Progenitor cell of endocrine pancreas (in vitro differentiated cells): ENCODE measurements at regions not wholly inside any gene's neighbourhood (a gene's known extent, or its start where the extent isn't known, plus 50 kb on each side); places are given as distances from the start of the nearest gene placed in this dataset.
"Not testable (repeated sequence)": the region's sequence is repeated elsewhere in the genome, so short reads cannot be mapped to it uniquely, and the experiment has no call there.

Source experiments
- DNase-seq: peaks from one replicate; pipeline ENCODE4 v3.0.0; 2021; ENCODE audit warnings: low spot score; ENCODE audit not compliant: unreplicated experiment
- H3K27ac Mint-ChIP-seq: 2 replicates; pipeline ENCODE4 v1.8.0; 2021; ENCODE audit warnings: mild to moderate bottlenecking, moderate library complexity, mixed read lengths
- H3K27me3 Mint-ChIP-seq: 2 replicates; pipeline ENCODE4 v1.8.0; 2021; ENCODE audit warnings: mixed read lengths
- H3K36me3 Mint-ChIP-seq: 2 replicates; pipeline ENCODE4 v1.8.0; 2022; ENCODE audit warnings: mixed read lengths; ENCODE audit not compliant: insufficient read depth
- H3K4me1 Mint-ChIP-seq: 2 replicates; pipeline ENCODE4 v1.8.0; 2021; ENCODE audit warnings: low read depth, mixed read lengths
- H3K4me3 Mint-ChIP-seq: 2 replicates; pipeline ENCODE4 v1.8.0; 2021; ENCODE audit warnings: low read depth, mild to moderate bottlenecking, moderate library complexity, mixed read lengths
- H3K9me3 Mint-ChIP-seq: 2 replicates; pipeline ENCODE4 v1.8.0; 2021; ENCODE audit warnings: low read depth, mixed read lengths

- H3K27me3 Mint-ChIP-seq, H3K4me3 Mint-ChIP-seq, H3K36me3 Mint-ChIP-seq, DNase-seq, H3K9me3 Mint-ChIP-seq, H3K27ac Mint-ChIP-seq: not testable (repeated sequence)
- H3K4me1 Mint-ChIP-seq, result peaks cover 20% of the 10 kb centered on the region
These were observed 210.6 kb upstream of the PLGLB2 start for GRCh38 chr2:87537251-87537671.

GRCh38 chr2:87538268-87538667, 209.6 kb upstream of the PLGLB2 start:
- peaks cover 17% of the 10 kb centered on the region for H3K4me1 Mint-ChIP-seq
- not testable (repeated sequence) for H3K27me3 Mint-ChIP-seq, H3K27ac Mint-ChIP-seq, H3K36me3 Mint-ChIP-seq, H3K9me3 Mint-ChIP-seq, DNase-seq, H3K4me3 Mint-ChIP-seq

GRCh38 chr2:87539151-87539943, 208.5 kb upstream of the PLGLB2 start:
- peaks cover 11% of the 10 kb centered on the region for H3K4me1 Mint-ChIP-seq
- H3K36me3 Mint-ChIP-seq, H3K4me3 Mint-ChIP-seq, H3K9me3 Mint-ChIP-seq, DNase-seq, H3K27ac Mint-ChIP-seq, H3K27me3 Mint-ChIP-seq: not testable (repeated sequence)

- H3K27ac Mint-ChIP-seq, DNase-seq, H3K27me3 Mint-ChIP-seq, H3K36me3 Mint-ChIP-seq, H3K4me3 Mint-ChIP-seq, H3K9me3 Mint-ChIP-seq: not testable (repeated sequence)
- H3K4me1 Mint-ChIP-seq, result peaks cover 11% of the 10 kb centered on the region
These were observed 207.6 kb upstream of the PLGLB2 start for GRCh38 chr2:87540242-87540641.

- H3K27me3 Mint-ChIP-seq, DNase-seq, H3K36me3 Mint-ChIP-seq, H3K9me3 Mint-ChIP-seq, H3K4me1 Mint-ChIP-seq: not testable (repeated sequence)
- peak overlapping the region; percentile 83 for H3K27ac Mint-ChIP-seq
- peak overlapping the region; percentile 41 for H3K4me3 Mint-ChIP-seq
These were observed 205.2 kb upstream of the PLGLB2 start for GRCh38 chr2:87542599-87543174.

- H3K9me3 Mint-ChIP-seq, H3K27ac Mint-ChIP-seq, H3K4me1 Mint-ChIP-seq, H3K4me3 Mint-ChIP-seq, DNase-seq, H3K36me3 Mint-ChIP-seq, H3K27me3 Mint-ChIP-seq: not testable (repeated sequence)
These were observed 204.1 kb upstream of the PLGLB2 start for GRCh38 chr2:87543797-87544196.

GRCh38 chr2:87547106-87547505, 200.8 kb upstream of the PLGLB2 start:
- H3K4me3 Mint-ChIP-seq, H3K27ac Mint-ChIP-seq, H3K4me1 Mint-ChIP-seq, H3K36me3 Mint-ChIP-seq, H3K9me3 Mint-ChIP-seq, DNase-seq, H3K27me3 Mint-ChIP-seq: not testable (repeated sequence)

- H3K27me3 Mint-ChIP-seq, H3K9me3 Mint-ChIP-seq, H3K4me3 Mint-ChIP-seq, H3K27ac Mint-ChIP-seq, DNase-seq, H3K36me3 Mint-ChIP-seq, H3K4me1 Mint-ChIP-seq: not testable (repeated sequence)
These were observed 199.9 kb upstream of the PLGLB2 start for GRCh38 chr2:87547966-87548365.

- not testable (repeated sequence) for H3K4me1 Mint-ChIP-seq, H3K27ac Mint-ChIP-seq, H3K36me3 Mint-ChIP-seq, H3K4me3 Mint-ChIP-seq, H3K27me3 Mint-ChIP-seq, H3K9me3 Mint-ChIP-seq, DNase-seq
These were observed 199.0 kb upstream of the PLGLB2 start for GRCh38 chr2:87548681-87549536.

GRCh38 chr2:87549561-87550202, 198.2 kb upstream of the PLGLB2 start:
- H3K9me3 Mint-ChIP-seq, H3K36me3 Mint-ChIP-seq, H3K4me3 Mint-ChIP-seq, DNase-seq, H3K27ac Mint-ChIP-seq, H3K4me1 Mint-ChIP-seq, H3K27me3 Mint-ChIP-seq: not testable (repeated sequence)

- not testable (repeated sequence) for H3K27ac Mint-ChIP-seq, H3K4me3 Mint-ChIP-seq, H3K4me1 Mint-ChIP-seq, DNase-seq, H3K9me3 Mint-ChIP-seq, H3K36me3 Mint-ChIP-seq, H3K27me3 Mint-ChIP-seq
These were observed 193.2 kb upstream of the PLGLB2 start for GRCh38 chr2:87554678-87555077.

- H3K4me3 Mint-ChIP-seq, H3K27me3 Mint-ChIP-seq, DNase-seq, H3K4me1 Mint-ChIP-seq, H3K36me3 Mint-ChIP-seq, H3K27ac Mint-ChIP-seq, H3K9me3 Mint-ChIP-seq: not testable (repeated sequence)
These were observed 192.8 kb upstream of the PLGLB2 start for GRCh38 chr2:87555082-87555481.
